Thyroid gland (tissue), 4 donors: ENCODE measurements at regions not wholly inside any gene's neighbourhood (a gene's known extent, or its start where the extent isn't known, plus 50 kb on each side); places are given as distances from the start of the nearest gene placed in this dataset.

Experiments
- POLR2A ChIP-seq, 2 donors: fragments of 450-650 bp; IDR thresholded peaks; one replicate each; pipeline ENCODE4 v1.6.1; 2017; ENCODE audit warnings: antibody characterized with exemption in 2 of 2, mild to moderate bottlenecking in 2 of 2, moderate library complexity in 1 of 2
- TF ChIP-seq, protein P1 (sequence below), 6 experiments: fragments of 200-600 bp in 3 of 6; fragments of 450-650 bp in 3 of 6; sonication (generic) in 3 of 6; IDR thresholded peaks; one replicate each; pipeline ENCODE4 v1.5.1; 2016 to 2019; ENCODE audit warnings: antibody characterized with exemption in 6 of 6, mild to moderate bottlenecking in 2 of 6, inconsistent platforms in 1 of 6, moderate library complexity in 1 of 6

DNA sequence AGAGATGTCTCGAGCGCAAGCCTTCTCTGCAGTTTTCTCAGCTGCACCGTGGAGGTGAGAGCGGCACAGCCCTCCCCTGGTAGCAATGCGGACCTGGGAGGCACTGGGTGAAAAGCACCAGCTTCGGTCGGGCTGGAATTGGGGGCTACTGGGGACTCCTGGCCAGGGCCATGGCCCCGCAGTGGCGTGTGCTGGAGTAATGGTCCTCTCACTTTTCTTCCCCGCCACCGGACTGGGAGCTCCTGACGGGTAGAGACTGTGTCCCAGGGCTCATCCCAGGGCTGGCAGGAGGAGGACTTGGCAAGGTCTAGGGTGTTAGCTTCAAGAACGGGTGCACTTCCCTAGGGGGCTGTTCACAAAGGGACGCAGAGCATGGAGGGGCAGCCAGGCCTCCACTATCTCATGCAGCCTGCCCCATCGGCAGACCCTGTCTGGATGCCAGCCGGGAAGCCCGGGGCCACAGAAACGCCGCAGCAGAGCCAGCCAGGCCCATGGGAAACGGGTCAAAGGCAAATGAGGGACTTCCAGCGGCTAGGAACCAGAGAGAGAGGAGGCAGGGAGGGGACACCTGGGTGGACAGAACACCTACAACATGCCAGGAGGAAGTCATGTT is 92.6 kb upstream of the MVB12B start:
- TF ChIP-seq, protein P1, sequence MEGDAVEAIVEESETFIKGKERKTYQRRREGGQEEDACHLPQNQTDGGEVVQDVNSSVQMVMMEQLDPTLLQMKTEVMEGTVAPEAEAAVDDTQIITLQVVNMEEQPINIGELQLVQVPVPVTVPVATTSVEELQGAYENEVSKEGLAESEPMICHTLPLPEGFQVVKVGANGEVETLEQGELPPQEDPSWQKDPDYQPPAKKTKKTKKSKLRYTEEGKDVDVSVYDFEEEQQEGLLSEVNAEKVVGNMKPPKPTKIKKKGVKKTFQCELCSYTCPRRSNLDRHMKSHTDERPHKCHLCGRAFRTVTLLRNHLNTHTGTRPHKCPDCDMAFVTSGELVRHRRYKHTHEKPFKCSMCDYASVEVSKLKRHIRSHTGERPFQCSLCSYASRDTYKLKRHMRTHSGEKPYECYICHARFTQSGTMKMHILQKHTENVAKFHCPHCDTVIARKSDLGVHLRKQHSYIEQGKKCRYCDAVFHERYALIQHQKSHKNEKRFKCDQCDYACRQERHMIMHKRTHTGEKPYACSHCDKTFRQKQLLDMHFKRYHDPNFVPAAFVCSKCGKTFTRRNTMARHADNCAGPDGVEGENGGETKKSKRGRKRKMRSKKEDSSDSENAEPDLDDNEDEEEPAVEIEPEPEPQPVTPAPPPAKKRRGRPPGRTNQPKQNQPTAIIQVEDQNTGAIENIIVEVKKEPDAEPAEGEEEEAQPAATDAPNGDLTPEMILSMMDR (IDR thresholded peaks at IDR 0.05): no peak
- no peak for TF ChIP-seq POLR2A (IDR thresholded peaks at IDR 0.05)
